OCI-LY1 (cell line): ENCODE measurements at regions not wholly inside any gene's neighbourhood (a gene's known extent, or its start where the extent isn't known, plus 50 kb on each side); places are given as distances from the start of the nearest gene placed in this dataset.

ENCODE experiments used
- H2AFZ ChIP-seq: fragments of 200-600 bp; sonication (generic), shearing (Covaris generic); 2 replicates; pipeline ENCODE4 v1.6.0; 2014; ENCODE audit warnings: antibody characterized with exemption, mild to moderate bottlenecking, low read length
- H3F3A ChIP-seq: fragments of 200-600 bp; sonication (generic), shearing (Covaris generic); 2 replicates; pipeline ENCODE4 v1.6.0; 2014; ENCODE audit warnings: mild to moderate bottlenecking, antibody characterized with exemption, low read length, moderate library complexity; ENCODE audit not compliant: insufficient read depth
- H3K27ac ChIP-seq: fragments of 200-600 bp; sonication (generic); 2 replicates; pipeline ENCODE4 v1.5.1; 2014; ENCODE audit warnings: low read length, mixed run types, mild to moderate bottlenecking, low read depth; ENCODE audit not compliant: poor library complexity, severe bottlenecking
- H3K27me3 ChIP-seq: fragments of 200-600 bp; sonication (generic); 2 replicates; pipeline ENCODE4 v1.6.0; 2014; ENCODE audit warnings: antibody characterized with exemption, mild to moderate bottlenecking, low read length, moderate library complexity; ENCODE audit not compliant: insufficient read depth
- H3K36me3 ChIP-seq: fragments of 200-600 bp; sonication (generic); 2 replicates; pipeline ENCODE4 v1.6.1; 2014; ENCODE audit warnings: mild to moderate bottlenecking, antibody characterized with exemption, low read length, moderate library complexity, mixed read lengths; ENCODE audit not compliant: insufficient read depth
- H3K4me1 ChIP-seq: fragments of 200-600 bp; sonication (generic); 2 replicates; pipeline ENCODE4 v1.5.1; 2014; ENCODE audit warnings: mild to moderate bottlenecking, low read length, moderate library complexity; ENCODE audit not compliant: insufficient read depth, severe bottlenecking
- H3K4me2 ChIP-seq: fragments of 200-600 bp; sonication (generic), shearing (Covaris generic); 2 replicates; pipeline ENCODE4 v1.6.1; 2014; ENCODE audit warnings: low read length
- H3K4me3 ChIP-seq: fragments of 200-600 bp; sonication (generic); 2 replicates; pipeline ENCODE4 v1.5.1; 2014; ENCODE audit warnings: low read length, low read depth, mild to moderate bottlenecking, mixed read lengths; ENCODE audit not compliant: poor library complexity, severe bottlenecking
- H3K79me2 ChIP-seq: fragments of 200-600 bp; shearing (Covaris generic); 2 replicates; pipeline ENCODE4 v1.6.1; 2016; ENCODE audit warnings: mixed run types, low read length, mixed read lengths; ENCODE audit not compliant: insufficient read depth
- H3K9ac ChIP-seq: fragments of 200-600 bp; sonication (generic), shearing (Covaris generic); 2 replicates; pipeline ENCODE4 v1.6.1; 2014; ENCODE audit warnings: mild to moderate bottlenecking, low read length, mixed read lengths
- H3K9me2 ChIP-seq: fragments of 200-600 bp; sonication (generic), shearing (Covaris generic); 2 replicates; pipeline ENCODE4 v1.6.1; 2014; ENCODE audit warnings: low read depth, mild to moderate bottlenecking, low read length, mixed read lengths
- H3K9me3 ChIP-seq: fragments of 200-600 bp; shearing (Covaris generic); 2 replicates; pipeline ENCODE4 v1.6.1; 2014; ENCODE audit warnings: low read length, mixed read lengths
- H4K20me1 ChIP-seq: fragments of 200-600 bp; sonication (generic), shearing (Covaris generic); 2 replicates; pipeline ENCODE4 v1.6.0; 2016; ENCODE audit warnings: mild to moderate bottlenecking, low read length; ENCODE audit not compliant: insufficient read depth
- CTCF ChIP-seq: fragments of 200-600 bp; sonication (generic), shearing (Covaris generic); IDR thresholded peaks from 2 replicates; pipeline ENCODE4 v1.5.1; 2017; ENCODE audit warnings: mild to moderate bottlenecking, antibody characterized with exemption, low read length, moderate library complexity, mixed read lengths
- EZH2 ChIP-seq: fragments of 200-600 bp; sonication (generic), shearing (Covaris generic); IDR thresholded peaks from 2 replicates; pipeline ENCODE4 v1.8.0; 2017; ENCODE audit warnings: borderline replicate concordance, mixed run types, mild to moderate bottlenecking, antibody characterized with exemption, low read length, moderate library complexity, mixed read lengths

DNA sequence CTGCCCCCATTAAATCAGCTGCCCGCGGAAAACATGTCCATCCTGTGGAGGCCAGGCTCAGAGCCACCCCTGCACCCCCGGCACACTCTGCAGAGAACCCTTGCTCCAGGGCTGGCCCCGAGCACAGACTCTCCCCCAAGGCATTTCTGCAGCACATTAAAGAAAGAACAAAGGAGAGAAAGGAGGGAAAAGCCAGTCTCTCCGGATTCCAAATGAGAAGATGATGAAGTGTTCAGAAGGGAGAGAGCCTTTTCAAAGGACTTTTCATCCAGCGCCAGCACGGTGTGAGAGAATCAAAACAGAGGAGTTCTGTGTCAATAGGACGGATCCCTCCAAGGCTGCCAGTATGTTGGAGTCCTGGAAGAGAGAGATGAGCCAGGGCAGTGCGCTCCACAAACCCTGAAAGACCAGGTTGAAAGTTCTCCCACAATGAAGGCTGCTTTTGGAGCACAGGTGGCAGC is 498.3 kb downstream of the NPHP4 start:
- Histone ChIP-seq H4K20me1 (no peaks in the 10 kb centered on the region), H3K4me3 (no peak overlapping the region), H3K79me2 (no peaks in the 10 kb centered on the region), H3F3A (no peaks in the 10 kb centered on the region), H3K9me3 (no peaks in the 10 kb centered on the region), H2AFZ (no peak overlapping the region), H3K4me2 (no peak overlapping the region), H3K27ac (no peak overlapping the region), H3K36me3 (no peaks in the 10 kb centered on the region), H3K9ac (no peak overlapping the region), H3K4me1 (no peaks in the 10 kb centered on the region), H3K27me3 (0 out of 2 replicates have a peak, but pooled peaks cover 5% of the 10 kb centered on the region), H3K9me2 (no peaks in the 10 kb centered on the region)
- TF ChIP-seq EZH2 (no peak), CTCF (no peak)

GRCh38 chr1:5493275-5493674 is 498.9 kb downstream of the NPHP4 start:
- Histone ChIP-seq H3K9me2 (no peaks in the 10 kb centered on the region), H3K79me2 (no peaks in the 10 kb centered on the region), H3K4me3 (no peak overlapping the region), H4K20me1 (no peaks in the 10 kb centered on the region), H2AFZ (no peak overlapping the region), H3K36me3 (no peaks in the 10 kb centered on the region), H3K27me3 (0 out of 2 replicates have a peak, but pooled peaks cover 5% of the 10 kb centered on the region), H3K4me2 (no peak overlapping the region), H3F3A (no peaks in the 10 kb centered on the region), H3K27ac (no peak overlapping the region), H3K4me1 (no peaks in the 10 kb centered on the region), H3K9ac (no peak overlapping the region), H3K9me3 (no peaks in the 10 kb centered on the region)
- TF ChIP-seq CTCF, result no peak
- no peak for TF ChIP-seq EZH2

GRCh38 chr1:5492846-5493245 is 499.4 kb downstream of the NPHP4 start:
- Histone ChIP-seq H3K36me3 (no peaks in the 10 kb centered on the region), H2AFZ (no peak overlapping the region), H3K27ac (no peak overlapping the region), H3K27me3 (0 out of 2 replicates have a peak, but pooled peaks cover 5% of the 10 kb centered on the region), H3F3A (no peaks in the 10 kb centered on the region), H3K4me3 (no peak overlapping the region), H3K4me2 (no peak overlapping the region), H3K9ac (no peak overlapping the region), H4K20me1 (no peaks in the 10 kb centered on the region), H3K9me2 (no peaks in the 10 kb centered on the region), H3K9me3 (no peaks in the 10 kb centered on the region), H3K4me1 (no peaks in the 10 kb centered on the region), H3K79me2 (no peaks in the 10 kb centered on the region)
- TF ChIP-seq EZH2 (no peak), CTCF (no peak)
